SK-N-SH (cell line): ENCODE measurements at regions not wholly inside any gene's neighbourhood (a gene's known extent, or its start where the extent isn't known, plus 50 kb on each side); places are given as distances from the start of the nearest gene placed in this dataset.

Source experiments
- CTCF ChIA-PET: fragments of 300-600, 350-600 bp; formaldehyde crosslinking; extraction: SDS; loops from one replicate; lab custom pipeline; 2021; lab: Yijun Ruan, JAX
- POLR2A ChIA-PET: fragments of 350-600 bp; sonication (Branson Sonifier 250); formaldehyde crosslinking; extraction: SDS; loops from one replicate; lab custom pipeline; 2020; ENCODE audit warnings: antibody characterized with exemption, inconsistent platforms; lab: Yijun Ruan, JAX
- DNase-seq: peaks from one replicate; pipeline ENCODE4 v3.0.0; 2012
- H2AFZ ChIP-seq: fragments of 200-600 bp; sonication (generic); 2 replicates; pipeline ENCODE4 v1.8.1; 2016; ENCODE audit warnings: antibody characterized with exemption, mild to moderate bottlenecking, low read depth
- H3F3A ChIP-seq: fragments of 200-600 bp; sonication (generic); replicated peaks from 2 replicates; pipeline ENCODE3; 2016; ENCODE audit warnings: antibody characterized with exemption, mild to moderate bottlenecking; ENCODE audit not compliant: insufficient read depth
- H3K27ac ChIP-seq, 2 experiments: fragments of 200-500 bp in 1 of 2; fragments of 200-600 bp in 1 of 2; sonication (Bioruptor generic) in 1 of 2; sonication (generic), shearing (Covaris generic) in 1 of 2; 2 replicates each; pipeline versions ENCODE4 v1.5.1 to v1.6.1; 2014 to 2016; ENCODE audit warnings: low read depth in 2 of 2, inconsistent platforms in 1 of 2, low read length in 1 of 2, mild to moderate bottlenecking in 1 of 2, mixed read lengths in 1 of 2
- H3K27me3 ChIP-seq: fragments of 200-600 bp; sonication (generic), shearing (Covaris generic); 2 replicates; pipeline ENCODE4 v1.6.1; 2016; ENCODE audit warnings: mixed run types; ENCODE audit not compliant: insufficient read depth
- H3K36me3 ChIP-seq, 2 experiments: fragments of 200-500 bp in 1 of 2; fragments of 200-600 bp in 1 of 2; sonication (Bioruptor generic) in 1 of 2; sonication (generic) in 1 of 2; replicated peaks in 1 of 2; 2 replicates each; pipeline versions ENCODE3 to v1.5.1; 2014 to 2016; ENCODE audit warnings: low read length in 1 of 2, mild to moderate bottlenecking in 1 of 2; ENCODE audit not compliant: insufficient read depth in 2 of 2, control insufficient read depth in 1 of 2
- H3K4me1 ChIP-seq, 2 experiments: fragments of 200-500 bp in 1 of 2; fragments of 200-600 bp in 1 of 2; sonication (Bioruptor generic) in 1 of 2; sonication (generic), shearing (Covaris generic) in 1 of 2; 2 replicates each; pipeline versions ENCODE4 v1.5.1 to v1.6.1; 2014 to 2016; ENCODE audit warnings: low read depth in 1 of 2, low read length in 1 of 2, mixed run types in 1 of 2; ENCODE audit not compliant: insufficient read depth in 2 of 2, control insufficient read depth in 1 of 2
- H3K4me2 ChIP-seq: fragments of 200-600 bp; sonication (generic), shearing (Covaris generic); 2 replicates; pipeline ENCODE4 v1.6.1; 2017; ENCODE audit warnings: mixed run types
- H3K4me3 ChIP-seq, 2 experiments: fragments of 200-500 bp in 1 of 2; fragments of 200-600 bp in 1 of 2; sonication (Bioruptor generic) in 1 of 2; sonication (generic), shearing (Covaris generic) in 1 of 2; 2 replicates each; pipeline versions ENCODE4 v1.5.1 to v1.8.1; 2014 to 2016; ENCODE audit warnings: low read depth in 2 of 2, inconsistent platforms in 1 of 2, low read length in 1 of 2, mild to moderate bottlenecking in 1 of 2, mixed read lengths in 1 of 2, moderate library complexity in 1 of 2
- H3K79me2 ChIP-seq: fragments of 200-600 bp; sonication (generic); 2 replicates; pipeline ENCODE4 v1.8.1; 2017; ENCODE audit warnings: mild to moderate bottlenecking; ENCODE audit not compliant: insufficient read depth
- H3K9ac ChIP-seq: fragments of 200-600 bp; sonication (generic); 2 replicates; pipeline ENCODE4 v1.6.1; 2017; ENCODE audit warnings: mixed run types
- H3K9me2 ChIP-seq: fragments of 200-600 bp; sonication (generic); 2 replicates; pipeline ENCODE4 v1.6.1; 2017; ENCODE audit warnings: mixed run types
- H3K9me3 ChIP-seq: fragments of 200-600 bp; sonication (generic); 2 replicates; pipeline ENCODE4 v1.6.1; 2017; ENCODE audit warnings: mixed run types, mild to moderate bottlenecking, moderate library complexity
- H4K20me1 ChIP-seq: fragments of 200-600 bp; sonication (generic); 2 replicates; pipeline ENCODE4 v1.6.1; 2017; ENCODE audit warnings: mild to moderate bottlenecking, mixed run types; ENCODE audit not compliant: insufficient read depth
- EP300 ChIP-seq, 2 experiments: IDR thresholded peaks; 2 replicates each; pipeline versions ENCODE4 v1.4.0 to v1.6.1; 2012; ENCODE audit warnings: borderline replicate concordance in 1 of 2, low read depth in 1 of 2, low read length in 1 of 2
- FOXM1 ChIP-seq: IDR thresholded peaks from 2 replicates; pipeline ENCODE4 v1.4.0; 2012; ENCODE audit warnings: low read depth, mild to moderate bottlenecking
- GATA2 ChIP-seq: sonication (generic); formaldehyde crosslinking; IDR thresholded peaks from 2 replicates; pipeline ENCODE4 v1.5.0; 2020; ENCODE audit warnings: mild to moderate bottlenecking, missing genetic modification reagents
- IRF3 ChIP-seq: fragments of 150-350 bp; IDR thresholded peaks from 2 replicates; pipeline ENCODE4 v1.6.1; 2016; ENCODE audit warnings: mild to moderate bottlenecking, low read depth, low read length
- JUND ChIP-seq: IDR thresholded peaks from 2 replicates; pipeline ENCODE4 v1.4.0; 2012
- MEF2A ChIP-seq: IDR thresholded peaks from 2 replicates; pipeline ENCODE4 v1.4.0; 2012; ENCODE audit warnings: low read depth, borderline replicate concordance
- MXI1 ChIP-seq: IDR thresholded peaks from 2 replicates; pipeline ENCODE4 v1.6.1; 2012; ENCODE audit warnings: mild to moderate bottlenecking, low read depth, low read length, improper control_type of control experiment
- NFIC ChIP-seq: IDR thresholded peaks from 2 replicates; pipeline ENCODE4 v1.4.0; 2012; ENCODE audit warnings: borderline replicate concordance
- RAD21 ChIP-seq: IDR thresholded peaks from 2 replicates; pipeline ENCODE4 v1.6.1; 2012; ENCODE audit warnings: mild to moderate bottlenecking, low read length
- RCOR1 ChIP-seq: fragments of 150-350 bp; IDR thresholded peaks from 2 replicates; pipeline ENCODE4 v1.6.1; 2017; ENCODE audit warnings: antibody characterized with exemption, low read length
- SIN3A ChIP-seq: IDR thresholded peaks from 2 replicates; pipeline ENCODE4 v1.6.1; 2012; ENCODE audit warnings: low read depth, mild to moderate bottlenecking, low read length, moderate library complexity, borderline replicate concordance
- TAF1 ChIP-seq: IDR thresholded peaks from 2 replicates; pipeline ENCODE4 v1.6.1; 2012; ENCODE audit warnings: low read depth, mild to moderate bottlenecking, low read length, moderate library complexity, borderline replicate concordance
- TCF12 ChIP-seq: IDR thresholded peaks from 2 replicates; pipeline ENCODE4 v1.4.0; 2012
- WGBS: methylation state at CpG from one replicate; pipeline ENCODE4 v1.1.6; 2017; ENCODE audit warnings: low lambda C conversion rate; 5-methylcytosine and 5-hydroxymethylcytosine counted together
- TF ChIP-seq, protein P1 (sequence below): IDR thresholded peaks from 2 replicates; pipeline ENCODE4; 2012
- TF ChIP-seq, protein P2 (sequence below): IDR thresholded peaks from 2 replicates; pipeline ENCODE4 v1.4.0; 2012; ENCODE audit warnings: low read depth, borderline replicate concordance
- TF ChIP-seq, protein P3 (sequence below): fragments of 150-350 bp; IDR thresholded peaks from 2 replicates; pipeline ENCODE4 v1.6.1; 2017; ENCODE audit warnings: antibody characterized with exemption, low read length, low read depth, borderline replicate concordance

DNA sequence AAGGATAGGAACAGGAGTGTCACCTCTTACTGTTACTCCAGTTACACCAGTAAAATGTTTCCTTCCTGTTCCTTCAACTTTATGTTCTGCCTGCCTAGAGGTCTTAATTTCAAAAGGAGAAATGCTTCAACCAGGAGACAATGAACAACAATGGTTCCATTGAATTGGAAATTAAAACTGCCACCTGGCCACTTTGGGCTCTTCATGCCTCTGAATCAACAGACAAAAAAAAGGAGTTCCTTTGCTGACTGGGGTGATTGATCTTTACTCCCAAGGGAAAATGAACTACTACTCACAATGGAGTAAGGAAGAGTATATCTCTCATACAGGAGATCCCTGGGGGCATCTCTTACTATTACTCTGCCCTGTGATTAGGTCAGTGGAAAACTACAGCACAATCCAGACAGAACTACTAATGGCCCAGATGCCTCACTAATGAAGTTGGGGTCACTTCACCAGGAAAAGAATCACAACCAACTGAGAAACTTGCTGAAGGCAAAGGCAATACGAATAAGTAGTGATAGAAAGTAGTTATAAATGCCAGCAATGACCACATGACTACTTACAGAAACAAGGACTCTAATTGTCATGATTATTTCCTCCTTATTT lies 76.6 kb upstream of the PRDX6 start:
- Histone ChIP-seq H3K4me2 (no peak overlapping the region), H3K9me3 (no peaks in the 10 kb centered on the region), H3K27me3 (no peaks in the 10 kb centered on the region), H3K79me2 (no peaks in the 10 kb centered on the region), H4K20me1 (no peaks in the 10 kb centered on the region), H3K9me2 (no peaks in the 10 kb centered on the region), H3K36me3 (no peaks in the 10 kb centered on the region)
- no peak for DNase-seq
- POLR2A ChIA-PET: no interaction called here
- 46% methylated on average over 1 of the region's 1 CpG for WGBS
- TF ChIP-seq MXI1: no peak
- TF ChIP-seq, all 33 proteins: peak for 0
- H3K9ac ChIP-seq: no peak overlapping the region
- no peak overlapping the region for H3K27ac ChIP-seq
- H2AFZ ChIP-seq: no peak overlapping the region
- H3F3A ChIP-seq: no peaks in the 10 kb centered on the region
- H3K4me3 ChIP-seq: no peak overlapping the region
- H3K4me1 ChIP-seq: no peaks in the 10 kb centered on the region
- CTCF ChIA-PET: no interaction called here

GRCh38 chr1:173403996-173404395 lies 73.1 kb upstream of the PRDX6 start:
- no peak overlapping the region for H3K4me3 ChIP-seq
- no peak overlapping the region for H3K9ac ChIP-seq
- POLR2A ChIA-PET: no interaction called here
- no peaks in the 10 kb centered on the region for H4K20me1 ChIP-seq
- H3K9me3 ChIP-seq: no peaks in the 10 kb centered on the region
- no peaks in the 10 kb centered on the region for H3K27me3 ChIP-seq
- H3K4me1 ChIP-seq: no peaks in the 10 kb centered on the region; a peak in 2 of 4 replicates
- H3K79me2 ChIP-seq: no peaks in the 10 kb centered on the region
- TF ChIP-seq MXI1 (no peak), NFIC (no peak), IRF3 (no peak), JUND (no peak)
- TF ChIP-seq, protein P1, sequence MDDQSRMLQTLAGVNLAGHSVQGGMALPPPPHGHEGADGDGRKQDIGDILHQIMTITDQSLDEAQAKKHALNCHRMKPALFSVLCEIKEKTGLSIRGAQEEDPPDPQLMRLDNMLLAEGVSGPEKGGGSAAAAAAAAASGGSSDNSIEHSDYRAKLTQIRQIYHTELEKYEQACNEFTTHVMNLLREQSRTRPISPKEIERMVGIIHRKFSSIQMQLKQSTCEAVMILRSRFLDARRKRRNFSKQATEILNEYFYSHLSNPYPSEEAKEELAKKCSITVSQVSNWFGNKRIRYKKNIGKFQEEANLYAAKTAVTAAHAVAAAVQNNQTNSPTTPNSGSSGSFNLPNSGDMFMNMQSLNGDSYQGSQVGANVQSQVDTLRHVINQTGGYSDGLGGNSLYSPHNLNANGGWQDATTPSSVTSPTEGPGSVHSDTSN: no peak
- TF ChIP-seq, protein P2, sequence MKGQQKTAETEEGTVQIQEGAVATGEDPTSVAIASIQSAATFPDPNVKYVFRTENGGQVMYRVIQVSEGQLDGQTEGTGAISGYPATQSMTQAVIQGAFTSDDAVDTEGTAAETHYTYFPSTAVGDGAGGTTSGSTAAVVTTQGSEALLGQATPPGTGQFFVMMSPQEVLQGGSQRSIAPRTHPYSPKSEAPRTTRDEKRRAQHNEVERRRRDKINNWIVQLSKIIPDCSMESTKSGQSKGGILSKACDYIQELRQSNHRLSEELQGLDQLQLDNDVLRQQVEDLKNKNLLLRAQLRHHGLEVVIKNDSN: no peak
- TF ChIP-seq, all 33 proteins: peak for 0
- CTCF ChIA-PET: no interaction called here
- H3K36me3 ChIP-seq: no peaks in the 10 kb centered on the region
- no peak overlapping the region for H3K4me2 ChIP-seq
- H2AFZ ChIP-seq: no peak overlapping the region
- no peak for DNase-seq
- 98% methylated on average over 3 of the region's 3 CpGs for WGBS
- H3F3A ChIP-seq: peaks cover 5% of the 10 kb centered on the region
- H3K27ac ChIP-seq: no peak overlapping the region
- H3K9me2 ChIP-seq: no peaks in the 10 kb centered on the region

DNA sequence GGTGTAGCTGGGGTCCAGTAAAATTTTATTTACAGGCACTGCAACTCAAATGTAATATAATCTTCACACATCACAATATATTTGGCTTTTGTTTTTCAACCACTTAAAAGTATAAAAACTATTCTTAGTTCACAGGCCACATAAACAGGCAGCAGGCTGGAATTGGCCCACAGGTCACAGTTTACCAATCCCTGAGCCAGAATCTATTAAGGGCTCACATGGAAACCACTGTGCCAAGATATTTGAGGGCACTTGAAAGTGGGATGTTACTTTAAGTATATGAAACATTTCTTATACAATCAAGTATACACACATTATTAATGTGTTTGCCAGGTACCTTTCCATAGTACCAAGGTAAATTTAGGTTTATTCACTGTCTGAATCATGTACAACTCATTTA lies 71.9 kb upstream of the PRDX6 start:
- Histone ChIP-seq H3K9me2 (no peaks in the 10 kb centered on the region), H3K27ac (no peak overlapping the region), H3K36me3 (no peaks in the 10 kb centered on the region), H3K9ac (no peak overlapping the region), H3K4me3 (no peak overlapping the region), H4K20me1 (no peaks in the 10 kb centered on the region), H3K27me3 (no peaks in the 10 kb centered on the region), H3K9me3 (no peaks in the 10 kb centered on the region), H2AFZ (no peak overlapping the region), H3K4me1 (peaks cover 0 to 5% of the 10 kb centered on the region in 2 experiments; a peak in 2 of 4 replicates), H3F3A (peaks cover 16% of the 10 kb centered on the region), H3K79me2 (no peaks in the 10 kb centered on the region), H3K4me2 (no peak overlapping the region)
- DNase-seq: no peak
- CTCF ChIA-PET: no interaction called here
- POLR2A ChIA-PET: no interaction called here
- TF ChIP-seq JUND: no peak
- TF ChIP-seq, protein P1: no peak
- TF ChIP-seq TAF1: no peak
- no peak for TF ChIP-seq MEF2A
- TF ChIP-seq RAD21: no peak
- no peak for TF ChIP-seq TCF12
- TF ChIP-seq EP300 (IDR thresholded peaks at IDR 0.05; ENCODE audit: borderline replicate concordance in 1 of 2, low read depth in 1 of 2, low read length in 1 of 2): no peak
- no peak for TF ChIP-seq GATA2
- TF ChIP-seq, protein P3, sequence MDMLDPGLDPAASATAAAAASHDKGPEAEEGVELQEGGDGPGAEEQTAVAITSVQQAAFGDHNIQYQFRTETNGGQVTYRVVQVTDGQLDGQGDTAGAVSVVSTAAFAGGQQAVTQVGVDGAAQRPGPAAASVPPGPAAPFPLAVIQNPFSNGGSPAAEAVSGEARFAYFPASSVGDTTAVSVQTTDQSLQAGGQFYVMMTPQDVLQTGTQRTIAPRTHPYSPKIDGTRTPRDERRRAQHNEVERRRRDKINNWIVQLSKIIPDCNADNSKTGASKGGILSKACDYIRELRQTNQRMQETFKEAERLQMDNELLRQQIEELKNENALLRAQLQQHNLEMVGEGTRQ: no peak
- TF ChIP-seq IRF3: no peak
- no peak for TF ChIP-seq SIN3A
- no peak for TF ChIP-seq RCOR1
- no peak for TF ChIP-seq FOXM1
